HG02973 (cell line): ENCODE measurements at regions not wholly inside any gene's neighbourhood (a gene's known extent, or its start where the extent isn't known, plus 50 kb on each side); places are given as distances from the start of the nearest gene placed in this dataset.
A peak's percentile ranks its signal among the peaks of the same experiment; 100 is the strongest.

Experiments used
- ATAC-seq: cut with Tn5 transposase; IDR thresholded peaks from one replicate; pipeline ENCODE4 v1.9.1; 2021; ENCODE audit warnings: moderate library complexity; ENCODE audit not compliant: unreplicated experiment

- ATAC-seq, result no peak
Observed at GRCh38 chr1:217373761-217374701, 256.9 kb downstream of the GPATCH2 start.

- ATAC-seq, result no peak
Observed at GRCh38 chr1:217372049-217372970, 258.6 kb downstream of the GPATCH2 start.

- no peak for ATAC-seq
Observed at GRCh38 chr1:217370757-217371156, 260.1 kb downstream of the GPATCH2 start.

- ATAC-seq, result no peak
Observed at GRCh38 chr1:217369996-217370551, 260.8 kb downstream of the GPATCH2 start.

GRCh38 chr1:217369271-217369981 is 261.5 kb downstream of the GPATCH2 start:
- peak; percentile 87 for ATAC-seq

GRCh38 chr1:217364220-217364619 is 266.7 kb downstream of the GPATCH2 start:
- ATAC-seq, result no peak

GRCh38 chr1:217363319-217363718 is 267.6 kb downstream of the GPATCH2 start:
- no peak for ATAC-seq

- no peak for ATAC-seq
Observed at GRCh38 chr1:217360510-217360909, 270.4 kb downstream of the GPATCH2 start.

GRCh38 chr1:217354895-217355294 is 276.0 kb downstream of the GPATCH2 start:
- ATAC-seq, result no peak

- no peak for ATAC-seq
Observed at GRCh38 chr1:217348960-217349664, 281.8 kb downstream of the GPATCH2 start.

GRCh38 chr1:217344712-217345111 is 286.2 kb downstream of the GPATCH2 start:
- ATAC-seq, result no peak

GRCh38 chr1:217343907-217344306 is 287.0 kb downstream of the GPATCH2 start:
- ATAC-seq, result no peak

GRCh38 chr1:217342105-217342504 is 288.8 kb downstream of the GPATCH2 start:
- ATAC-seq, result no peak

- ATAC-seq, result no peak
Observed at GRCh38 chr1:217336724-217337123, 294.2 kb downstream of the GPATCH2 start.

- peak; percentile 70 for ATAC-seq
Observed at GRCh38 chr1:217333939-217334338, 297.0 kb downstream of the GPATCH2 start.

- no peak for ATAC-seq
Observed at GRCh38 chr1:217332431-217333065, 298.3 kb downstream of the GPATCH2 start.

GRCh38 chr1:217331698-217332097 is 299.2 kb downstream of the GPATCH2 start:
- no peak for ATAC-seq

- ATAC-seq, result no peak
Observed at GRCh38 chr1:217327901-217328300, 303.0 kb downstream of the GPATCH2 start.

- ATAC-seq, result peak; percentile 100
Observed at GRCh38 chr1:217322834-217323233, 308.1 kb downstream of the GPATCH2 start.
